Stomach (tissue), 8 donors: ENCODE measurements at regions not wholly inside any gene's neighbourhood (a gene's known extent, or its start where the extent isn't known, plus 50 kb on each side); places are given as distances from the start of the nearest gene placed in this dataset.
"Not testable (repeated sequence)": the region's sequence is repeated elsewhere in the genome, so short reads cannot be mapped to it uniquely, and the experiment has no call there.

Experiments
- DNase-seq, 2 donors: peaks; one replicate each; pipeline versions ENCODE4 v3.0.0 to v3.0.0-alpha.2; 2013 to 2019
- H3K27ac ChIP-seq, 5 donors: fragments of 200-600 bp in 4 of 5; sonication (generic) in 4 of 5; one replicate each; pipeline ENCODE4 v1.5.1; 2013 to 2019; ENCODE audit warnings: mild to moderate bottlenecking in 1 of 5, moderate library complexity in 1 of 5
- H3K27me3 ChIP-seq, 3 donors: fragments of 200-600 bp; sonication (generic); one replicate each; pipeline ENCODE4 v1.5.1; 2017 to 2019; ENCODE audit warnings: mixed run types in 1 of 3
- H3K36me3 ChIP-seq, 4 donors: fragments of 200-600 bp; sonication (generic); 1 replicate in 3 of 4; 2 replicates in 1 of 4; pipeline ENCODE4 v1.5.1; 2016 to 2019
- H3K4me1 ChIP-seq, 4 donors: fragments of 200-600 bp; sonication (generic); one replicate each; pipeline ENCODE4 v1.5.1; 2016 to 2019
- H3K4me3 ChIP-seq, 4 donors: fragments of 200-600 bp; sonication (generic) in 3 of 4; one replicate each; pipeline ENCODE4 v1.5.1; 2016 to 2019; ENCODE audit warnings: mild to moderate bottlenecking in 1 of 4
- H3K9me3 ChIP-seq, 4 donors: fragments of 200-600 bp; sonication (generic); one replicate each; pipeline ENCODE4 v1.5.1; 2016 to 2019
- CTCF ChIP-seq, 7 experiments: fragments of 450-650 bp in 4 of 7; fragments of 200-600 bp in 3 of 7; sonication (generic) in 3 of 7; IDR thresholded peaks; one replicate each; pipeline ENCODE4 v1.5.1; 2016 to 2019; ENCODE audit warnings: antibody characterized with exemption in 7 of 7, control low read depth in 2 of 7, mild to moderate bottlenecking in 1 of 7
- EP300 ChIP-seq: sonication (generic); formaldehyde crosslinking; IDR thresholded peaks from one replicate; pipeline ENCODE4 v1.6.1; 2017; ENCODE audit warnings: antibody characterized with exemption
- POLR2A ChIP-seq, 4 donors: fragments of 450-650 bp; IDR thresholded peaks; one replicate each; pipeline ENCODE4 v1.6.1; 2016; ENCODE audit warnings: antibody characterized with exemption in 4 of 4, control low read depth in 2 of 4, mild to moderate bottlenecking in 1 of 4, moderate library complexity in 1 of 4
- POLR2AphosphoS5 ChIP-seq, 3 donors: sonication (generic); formaldehyde crosslinking; IDR thresholded peaks; one replicate each; pipeline ENCODE4 v1.6.1; 2016; ENCODE audit warnings: antibody characterized with exemption in 3 of 3
- WGBS, 5 donors: extraction: QIAGEN DNeasy Blood & Tissue Kit in 3 of 5; methylation state at CpG; one replicate each; pipeline versions ENCODE4 v1.1.5 to v1.1.7; 2013 to 2018; 5-methylcytosine and 5-hydroxymethylcytosine counted together
- intact Hi-C: fragments of 100-400 bp; cut with DNase I; formaldehyde crosslinking; loops from one replicate; pipeline ENCODE4 v1.15.1; 2023; ENCODE audit warnings: low total_unique reads
- donor health status: healthy with polysubstance abuse.
- donor health status: Bipolar disorder and iron deficiency.
- donor health status: healthy.

GRCh38 chr6:27662769-27663168 is 189.9 kb upstream of the ZNF184 start:
- WGBS, 5 donors, result 3 to 23% (median 15%) methylated on average over 1 of the region's 1 CpG
- no peak for DNase-seq
- H3K27ac ChIP-seq, result no peak overlapping the region
- intact Hi-C loops, result no loop called here
- TF ChIP-seq POLR2AphosphoS5 (IDR thresholded peaks at IDR 0.05) (no peak), CTCF (IDR thresholded peaks at IDR 0.05) (no peak), POLR2A (IDR thresholded peaks at IDR 0.05) (no peak), EP300 (no peak)
- no peak overlapping the region for H3K4me3 ChIP-seq
- H3K27me3 ChIP-seq, result peaks cover 0 to 59% (median 17%) of the 10 kb centered on the region in 3 donors
- peaks cover 0 to 9% (median 3%) of the 10 kb centered on the region in 4 donors for H3K9me3 ChIP-seq
- peaks cover 0 to 2% (median under 1%) of the 10 kb centered on the region in 4 donors for H3K4me1 ChIP-seq
- H3K36me3 ChIP-seq, result no peaks in the 10 kb centered on the region

GRCh38 chr6:27662212-27662611 is 189.3 kb upstream of the ZNF184 start:
- intact Hi-C loops, result not testable (repeated sequence)
- 86 to 93% (median 87%) methylated on average over 5 of the region's 5 CpGs for WGBS, 5 donors

GRCh38 chr6:27653143-27653825 is 180.4 kb upstream of the ZNF184 start:
- intact Hi-C loops, DNase-seq, H3K27ac ChIP-seq, H3K36me3 ChIP-seq, H3K4me1 ChIP-seq, H3K4me3 ChIP-seq: not testable (repeated sequence)
- H3K27me3 ChIP-seq, result peaks cover 0 to 71% (median 22%) of the 10 kb centered on the region in 3 donors
- WGBS, 5 donors, result 13 to 50% (median 49%) methylated on average over 7 to 59 of the region's 60 CpGs
- peaks cover 0 to 27% (median 23%) of the 10 kb centered on the region in 4 donors for H3K9me3 ChIP-seq

More at GRCh38 chr6:27662212-27662611, 189.3 kb upstream of the ZNF184 start:
- H3K4me1 ChIP-seq, H3K4me3 ChIP-seq, DNase-seq, H3K36me3 ChIP-seq, H3K27ac ChIP-seq, H3K9me3 ChIP-seq: not testable (repeated sequence)
- H3K27me3 ChIP-seq, result peaks cover 0 to 53% (median 12%) of the 10 kb centered on the region in 3 donors

- H3K9me3 ChIP-seq, result peaks cover 0 to 27% (median 23%) of the 10 kb centered on the region in 4 donors
- peak in 1 of 2 donors; percentile 16 for DNase-seq
- peaks cover 0 to 79% (median 22%) of the 10 kb centered on the region in 3 donors for H3K27me3 ChIP-seq
- WGBS, 5 donors, result 14 to 21% (median 18%) methylated on average over 7 of the region's 7 CpGs
- TF ChIP-seq EP300 (no peak), POLR2AphosphoS5 (IDR thresholded peaks at IDR 0.05) (no peak), POLR2A (IDR thresholded peaks at IDR 0.05) (no peak), CTCF (IDR thresholded peaks at IDR 0.05) (no peak)
- no peak overlapping the region for H3K27ac ChIP-seq
- no peaks in the 10 kb centered on the region for H3K4me1 ChIP-seq
- no peak overlapping the region for H3K4me3 ChIP-seq
- no peaks in the 10 kb centered on the region for H3K36me3 ChIP-seq
- intact Hi-C loops, result no loop called here
These were observed 178.4 kb upstream of the ZNF184 start for GRCh38 chr6:27651371-27651732.

- intact Hi-C loops, result no loop called here
- WGBS, 5 donors, result 8 to 17% (median 12%) methylated on average over 17 of the region's 17 CpGs
- H3K4me1 ChIP-seq, result no peaks in the 10 kb centered on the region
- peaks cover 0 to 74% (median 22%) of the 10 kb centered on the region in 3 donors for H3K27me3 ChIP-seq
- H3K4me3 ChIP-seq, result no peak overlapping the region
- no peaks in the 10 kb centered on the region for H3K36me3 ChIP-seq
- TF ChIP-seq POLR2AphosphoS5 (IDR thresholded peaks at IDR 0.05) (no peak), CTCF (IDR thresholded peaks at IDR 0.05) (no peak), EP300 (no peak), POLR2A (IDR thresholded peaks at IDR 0.05) (no peak)
- peaks cover 0 to 27% (median 25%) of the 10 kb centered on the region in 4 donors for H3K9me3 ChIP-seq
- DNase-seq, result peak in 1 of 2 donors; percentile 70
- no peak overlapping the region for H3K27ac ChIP-seq
These were observed 177.9 kb upstream of the ZNF184 start for GRCh38 chr6:27650620-27651370.
